MCF 10A (cell line): ENCODE measurements at regions not wholly inside any gene's neighbourhood (a gene's known extent, or its start where the extent isn't known, plus 50 kb on each side); places are given as distances from the start of the nearest gene placed in this dataset.

Experiments used
- BruUV-seq: library from RNA; stranded (reverse); fragments of 400-500 nt; replicated peaks from 2 replicates; lab custom pipeline; 2021; lab: Mats Ljungman, UMichigan
- CTCF ChIA-PET: fragments of 300-600 bp; sonication (Branson Sonifier 250); formaldehyde crosslinking; extraction: SDS; loops from one replicate; lab custom pipeline; 2021; ENCODE audit warnings: antibody characterized with exemption, inconsistent platforms; lab: Yijun Ruan, JAX
- POLR2A ChIA-PET: fragments of 300-600, 350-650 bp; sonication (Branson Sonifier 250); formaldehyde crosslinking; extraction: SDS; loops from one replicate; lab custom pipeline; 2020; ENCODE audit warnings: antibody characterized with exemption, inconsistent platforms; lab: Yijun Ruan, JAX
- DNase-seq: peaks from one replicate; pipeline ENCODE4 v3.0.0-alpha.2; 2018; ENCODE audit not compliant: unreplicated experiment
- H3K27ac Mint-ChIP-seq: one replicate; pipeline ENCODE4 v1.8.0; 2022; ENCODE audit warnings: mild to moderate bottlenecking, low read depth, mixed read lengths; ENCODE audit not compliant: unreplicated experiment
- H3K27me3 Mint-ChIP-seq: one replicate; pipeline ENCODE4 v1.8.0; 2022; ENCODE audit warnings: mixed read lengths; ENCODE audit not compliant: insufficient read depth, unreplicated experiment
- H3K36me3 Mint-ChIP-seq: one replicate; pipeline ENCODE4 v1.8.0; 2022; ENCODE audit warnings: mild to moderate bottlenecking, moderate library complexity, mixed read lengths; ENCODE audit not compliant: insufficient read depth, unreplicated experiment
- H3K4me1 Mint-ChIP-seq: one replicate; pipeline ENCODE4 v1.8.0; 2022; ENCODE audit warnings: mixed read lengths; ENCODE audit not compliant: insufficient read depth, unreplicated experiment
- H3K4me3 Mint-ChIP-seq: one replicate; pipeline ENCODE4 v1.8.0; 2022; ENCODE audit warnings: mild to moderate bottlenecking, moderate library complexity, mixed read lengths; ENCODE audit not compliant: unreplicated experiment
- H3K9me3 Mint-ChIP-seq: one replicate; pipeline ENCODE4 v1.8.0; 2022; ENCODE audit warnings: mixed read lengths; ENCODE audit not compliant: unreplicated experiment
- CTCF ChIP-seq: fragments of 200-600 bp; IDR thresholded peaks from one replicate; pipeline ENCODE4 v1.8.0; 2022; ENCODE audit warnings: antibody characterized with exemption, mild to moderate bottlenecking; ENCODE audit not compliant: unreplicated experiment
- intact Hi-C: fragments of 100-400 bp; cut with micrococcal nuclease; formaldehyde crosslinking; loops from 2 replicates; pipeline ENCODE4 v1.14.1; 2022

GRCh38 chr12:22740656-22741355 lies 115.8 kb downstream of the ETNK1 start:
- H3K4me3 Mint-ChIP-seq = no peak overlapping the region
- no peaks in the 10 kb centered on the region for H3K9me3 Mint-ChIP-seq
- H3K27ac Mint-ChIP-seq = no peak overlapping the region
- CTCF ChIA-PET = no interaction called here
- intact Hi-C loops = no loop called here
- no TSS peak for BruUV-seq
- H3K36me3 Mint-ChIP-seq = no peaks in the 10 kb centered on the region
- no peak for TF ChIP-seq CTCF
- POLR2A ChIA-PET = interaction anchor here (0.8 kb wide), 1 partner anchor 46 kb away, joined by 3 read pairs; no protein-coding TSS in a partner anchor
- no peaks in the 10 kb centered on the region for H3K27me3 Mint-ChIP-seq
- DNase-seq = no peak
- no peaks in the 10 kb centered on the region for H3K4me1 Mint-ChIP-seq

- CTCF ChIA-PET = no interaction called here
Measured at GRCh38 chr12:22743700-22744099, 118.7 kb downstream of the ETNK1 start.

GRCh38 chr12:22744197-22744596 lies 119.2 kb downstream of the ETNK1 start:
- no TSS peak for BruUV-seq
- Mint-ChIP-seq H3K4me3 (no peak overlapping the region), H3K9me3 (no peaks in the 10 kb centered on the region), H3K4me1 (no peaks in the 10 kb centered on the region), H3K36me3 (no peaks in the 10 kb centered on the region), H3K27me3 (no peaks in the 10 kb centered on the region), H3K27ac (no peak overlapping the region)
- TF ChIP-seq CTCF = no peak
- ChIA-PET CTCF (no interaction called here), POLR2A (no interaction called here)
- no peak for DNase-seq
- intact Hi-C loops = no loop called here

More at GRCh38 chr12:22743700-22744099, 118.7 kb downstream of the ETNK1 start:
- intact Hi-C loops = no loop called here
- TF ChIP-seq CTCF = no peak
- Mint-ChIP-seq H3K9me3 (no peaks in the 10 kb centered on the region), H3K4me1 (no peaks in the 10 kb centered on the region), H3K4me3 (no peak overlapping the region), H3K27ac (no peak overlapping the region), H3K36me3 (no peaks in the 10 kb centered on the region), H3K27me3 (no peaks in the 10 kb centered on the region)
- no peak for DNase-seq
- POLR2A ChIA-PET = no interaction called here
- BruUV-seq = no TSS peak

- Mint-ChIP-seq H3K27me3 (no peaks in the 10 kb centered on the region), H3K27ac (no peak overlapping the region), H3K36me3 (no peaks in the 10 kb centered on the region), H3K9me3 (no peaks in the 10 kb centered on the region), H3K4me1 (no peaks in the 10 kb centered on the region), H3K4me3 (no peak overlapping the region)
- POLR2A ChIA-PET = no interaction called here
- DNase-seq = no peak
- no TSS peak for BruUV-seq
- TF ChIP-seq CTCF = no peak
- CTCF ChIA-PET = no interaction called here
- intact Hi-C loops = no loop called here
Measured at GRCh38 chr12:22746720-22747119, 121.7 kb downstream of the ETNK1 start.
